DMS153 (cell line): ENCODE measurements at regions not wholly inside any gene's neighbourhood (a gene's known extent, or its start where the extent isn't known, plus 50 kb on each side); places are given as distances from the start of the nearest gene placed in this dataset.
A peak's percentile ranks its signal among the peaks of the same experiment; 100 is the strongest.

ENCODE experiments used
- DNase-seq: peaks from one replicate; lab custom pipeline; 2025; lab: John Stamatoyannopoulos, UW

GRCh38 chr19:28406966-28407365 is 806.0 kb downstream of the UQCRFS1 start:
- no peak for DNase-seq

GRCh38 chr19:28405346-28405742 is 807.6 kb downstream of the UQCRFS1 start:
- peak; percentile 63 for DNase-seq

- DNase-seq: no peak
These were observed 808.5 kb downstream of the UQCRFS1 start for GRCh38 chr19:28404472-28404871.

GRCh38 chr19:28403690-28404089 is 809.3 kb downstream of the UQCRFS1 start:
- no peak for DNase-seq

- DNase-seq: no peak
These were observed 810.2 kb downstream of the UQCRFS1 start for GRCh38 chr19:28402701-28403290.

GRCh38 chr19:28401739-28402424 is 811.1 kb downstream of the UQCRFS1 start:
- no peak for DNase-seq

- no peak for DNase-seq
These were observed 811.8 kb downstream of the UQCRFS1 start for GRCh38 chr19:28400953-28401671.

- DNase-seq: no peak
These were observed 813.8 kb downstream of the UQCRFS1 start for GRCh38 chr19:28399187-28399586.

GRCh38 chr19:28397800-28398199 is 815.2 kb downstream of the UQCRFS1 start:
- no peak for DNase-seq

GRCh38 chr19:28397306-28397705 is 815.6 kb downstream of the UQCRFS1 start:
- no peak for DNase-seq

GRCh38 chr19:28396287-28396831 is 816.6 kb downstream of the UQCRFS1 start:
- peak; percentile 29 for DNase-seq

- DNase-seq: no peak
These were observed 818.2 kb downstream of the UQCRFS1 start for GRCh38 chr19:28394725-28395124.

- no peak for DNase-seq
These were observed 819.2 kb downstream of the UQCRFS1 start for GRCh38 chr19:28393574-28394336.

GRCh38 chr19:28388988-28389387 is 824.0 kb downstream of the UQCRFS1 start:
- no peak for DNase-seq

- DNase-seq: no peak
These were observed 825.4 kb downstream of the UQCRFS1 start for GRCh38 chr19:28387507-28387906.

- no peak for DNase-seq
These were observed 826.5 kb downstream of the UQCRFS1 start for GRCh38 chr19:28386470-28386869.

GRCh38 chr19:28386066-28386465 is 826.9 kb downstream of the UQCRFS1 start:
- DNase-seq: no peak

GRCh38 chr19:28377077-28377476 is 835.9 kb downstream of the UQCRFS1 start:
- DNase-seq: no peak

- DNase-seq: no peak
These were observed 838.0 kb downstream of the UQCRFS1 start for GRCh38 chr19:28374971-28375370.

GRCh38 chr19:28372576-28373247 is 840.2 kb downstream of the UQCRFS1 start:
- DNase-seq: peak; percentile 44

- no peak for DNase-seq
These were observed 845.8 kb downstream of the UQCRFS1 start for GRCh38 chr19:28367146-28367545.

GRCh38 chr19:28363254-28363653 is 849.7 kb downstream of the UQCRFS1 start:
- DNase-seq: no peak
